ENCODE measurements at regions not wholly inside any gene's neighbourhood (a gene's known extent, or its start where the extent isn't known, plus 50 kb on each side); places are given as distances from the start of the nearest gene placed in this dataset.

DNA sequence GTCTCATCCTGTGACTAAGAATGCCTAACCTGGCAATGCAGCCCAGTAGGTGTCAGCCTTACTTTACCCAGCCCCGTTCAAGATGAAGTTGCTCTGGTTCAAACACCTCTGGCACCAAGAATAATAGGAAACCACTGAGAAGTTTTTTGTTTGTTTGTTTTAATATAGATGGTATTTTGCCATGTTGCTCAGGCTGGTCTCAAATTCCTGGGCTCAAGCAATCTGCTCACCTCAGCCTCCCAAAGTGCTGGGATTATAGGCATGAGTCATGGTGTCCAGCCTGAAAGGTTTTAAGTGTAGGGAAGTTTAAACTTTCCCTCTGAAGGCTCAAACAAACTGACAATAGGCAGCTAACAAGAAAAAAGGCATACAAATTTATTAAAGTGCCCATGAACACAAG, 51.2 kb upstream of the ABCC4 start:
- DNase-seq, result no peak

- no peak for DNase-seq
Measured at GRCh38 chr13:95354156-95354555, 52.9 kb upstream of the ABCC4 start.

- DNase-seq, result no peak
Measured at GRCh38 chr13:95354680-95355487, 53.6 kb upstream of the ABCC4 start.

DNA sequence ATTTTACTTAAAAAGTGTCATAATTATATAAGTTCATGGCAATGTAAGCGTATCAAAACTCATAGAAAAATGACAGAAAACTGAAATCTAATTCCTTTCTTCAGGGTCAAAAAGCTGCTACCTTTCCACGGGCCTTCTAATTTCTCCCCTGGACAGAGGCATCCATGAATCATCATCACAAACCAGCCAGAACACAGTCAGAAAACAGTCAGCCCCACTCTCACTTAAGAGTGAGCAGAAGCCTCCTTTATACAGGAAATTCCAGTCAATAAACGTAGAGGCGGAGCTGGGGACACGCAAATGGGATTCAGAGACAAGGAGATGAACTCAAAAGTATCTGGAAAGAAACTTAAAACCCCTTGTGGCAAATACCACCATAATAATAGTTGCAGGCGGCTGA, 54.2 kb upstream of the ABCC4 start:
- DNase-seq, result no peak

DNA sequence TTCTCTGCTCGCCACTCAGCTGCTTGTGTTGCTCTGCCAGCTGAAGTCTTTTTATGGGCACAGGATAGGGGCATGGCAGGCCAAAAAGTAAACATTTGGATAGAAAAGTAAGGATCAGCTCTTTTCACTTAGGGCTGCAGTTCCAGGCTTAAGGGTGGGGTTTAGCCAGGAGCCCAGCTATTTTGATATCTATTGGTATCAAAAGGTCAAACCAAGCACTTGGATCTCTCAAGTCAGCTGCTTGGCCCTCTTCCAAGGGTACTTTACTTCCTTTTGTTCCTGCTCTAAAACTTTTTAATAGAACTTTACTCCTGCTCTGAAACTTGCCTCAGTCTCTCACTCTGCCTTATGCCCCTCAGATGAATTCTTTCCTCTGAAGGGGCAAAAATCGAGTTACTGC, 55.7 kb upstream of the ABCC4 start:
- no peak for DNase-seq

- no peak for DNase-seq
Measured at GRCh38 chr13:95357875-95358274, 56.6 kb upstream of the ABCC4 start.

DNA sequence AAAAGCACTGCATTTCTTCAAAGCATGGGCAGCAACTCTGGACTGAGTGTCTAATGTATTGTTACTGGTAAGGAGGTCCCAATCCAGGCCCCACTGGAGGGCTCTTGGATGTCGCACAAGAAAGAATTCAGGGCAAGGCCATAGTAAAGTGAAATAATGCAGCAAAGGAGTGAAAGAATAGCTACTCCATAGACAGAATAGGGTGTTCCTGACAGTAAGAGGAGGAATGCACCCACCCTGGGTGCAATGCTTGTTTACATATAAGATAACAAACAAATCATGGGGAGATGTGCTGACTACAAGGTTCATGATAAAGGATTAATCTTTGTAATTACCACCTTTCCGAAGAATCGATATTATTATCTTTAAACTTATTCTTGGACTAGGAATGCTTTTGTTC, 58.8 kb upstream of the ABCC4 start:
- no peak for DNase-seq

DNA sequence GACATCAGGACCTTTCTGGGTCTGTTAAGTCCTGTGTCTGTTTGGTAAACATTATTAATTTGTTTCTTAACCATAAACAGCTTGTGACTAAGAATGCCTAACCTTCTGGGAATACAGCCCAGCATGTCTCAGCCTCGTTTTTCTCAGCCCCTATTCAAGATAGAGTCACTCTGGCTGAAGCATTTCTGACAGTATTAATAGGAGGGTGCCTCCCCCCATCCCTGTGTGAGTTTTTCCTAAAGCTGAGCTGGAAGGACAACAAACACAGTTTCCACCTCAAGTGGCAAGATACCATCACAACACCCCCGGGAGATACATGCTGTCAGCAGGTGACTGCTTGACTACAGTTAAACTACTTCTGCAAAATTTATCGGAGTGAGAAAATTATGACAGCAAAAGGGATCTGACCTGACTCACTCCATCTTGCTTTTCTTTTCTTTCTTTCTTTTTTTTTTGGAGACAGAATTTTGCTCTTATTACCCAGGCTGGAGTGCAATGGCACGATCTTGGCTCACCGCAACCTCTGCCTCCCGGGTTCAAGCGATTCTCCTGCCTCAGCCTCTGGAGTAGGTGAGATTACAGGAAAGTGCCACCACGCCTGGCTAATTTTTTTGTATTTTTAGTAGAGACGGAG, 59.3 kb upstream of the ABCC4 start:
- no peak for DNase-seq

DNA sequence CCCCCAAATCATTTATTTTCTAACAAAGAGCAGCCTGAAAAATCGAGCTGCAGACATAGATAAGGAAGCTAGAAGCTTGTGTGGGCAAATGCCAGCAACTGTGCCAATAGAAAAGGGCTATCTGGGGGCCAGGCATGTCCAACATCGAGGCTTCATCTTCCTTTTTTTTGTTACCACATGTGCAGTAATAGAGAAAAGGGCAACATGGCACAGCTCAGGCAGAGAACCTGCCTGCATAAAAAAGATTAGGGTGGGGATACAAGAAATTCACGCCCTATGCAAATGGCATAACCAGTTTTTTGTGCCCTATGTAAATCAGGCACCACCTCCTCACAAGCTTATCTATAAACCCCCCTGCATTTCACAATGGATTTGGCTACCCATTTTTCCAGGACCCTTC, 60.4 kb upstream of the ABCC4 start:
- no peak for DNase-seq

- no peak for DNase-seq
Measured at GRCh38 chr13:95362666-95363065, 61.4 kb upstream of the ABCC4 start.

- DNase-seq, result no peak
Measured at GRCh38 chr13:95367309-95367843, 66.1 kb upstream of the ABCC4 start.

DNA sequence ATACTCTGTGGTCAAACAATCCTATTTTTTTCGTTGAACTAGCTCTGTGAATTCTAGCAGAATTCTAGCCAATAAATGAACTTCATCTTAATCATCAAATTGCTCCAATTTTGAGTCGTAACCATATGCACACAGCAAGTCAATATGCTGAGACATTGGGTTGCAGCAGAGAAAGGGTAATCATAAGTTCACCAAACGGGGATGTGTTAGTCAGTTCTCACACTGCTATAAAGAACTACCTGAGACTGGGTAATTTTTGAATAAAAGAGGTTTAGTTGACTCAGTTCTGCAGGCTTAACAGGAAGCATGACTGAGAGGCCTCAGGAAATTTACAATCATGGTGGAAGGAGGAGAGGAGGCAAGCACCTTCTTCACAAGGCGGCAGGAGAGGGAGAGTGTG, 67.7 kb upstream of the ABCC4 start:
- DNase-seq, result peak; percentile 15

DNA sequence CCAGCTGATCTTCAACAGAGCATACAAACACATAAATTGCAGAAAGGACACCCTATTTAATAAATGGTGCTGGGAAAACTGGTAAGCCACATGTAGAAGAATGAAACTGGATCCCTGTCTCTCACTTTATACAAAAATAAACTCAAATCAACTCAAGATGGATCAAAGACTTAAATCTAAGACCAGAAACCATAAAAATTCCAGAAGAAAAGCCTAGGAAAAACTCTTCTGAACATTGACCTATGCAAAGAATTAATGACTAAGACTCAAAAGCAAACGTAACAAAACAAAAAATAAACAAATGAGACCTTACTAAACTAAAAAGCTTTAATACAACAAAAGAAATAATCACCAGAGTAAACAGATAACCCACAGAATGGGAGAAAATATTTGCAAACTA, 74.5 kb upstream of the ABCC4 start:
- DNase-seq, result no peak

DNA sequence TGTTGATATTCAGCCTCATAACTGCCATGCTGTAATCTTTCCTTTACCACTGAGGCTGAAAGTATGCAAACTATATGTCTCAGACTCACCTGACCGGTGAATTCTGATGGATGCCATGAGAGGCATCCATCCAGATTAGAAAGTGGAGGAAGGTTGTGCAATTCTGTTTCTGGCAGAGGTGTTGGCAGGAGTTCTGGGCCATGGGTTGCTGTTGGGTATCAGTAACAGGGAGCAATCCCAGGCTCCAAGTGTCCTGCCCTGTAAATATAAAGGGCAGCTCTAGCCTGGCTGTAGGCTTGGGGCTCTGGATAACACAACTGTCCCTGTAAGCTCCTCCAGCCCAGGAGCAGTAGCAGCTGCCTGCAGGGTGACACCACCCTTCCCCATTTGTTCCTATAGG, 77.4 kb upstream of the ABCC4 start:
- DNase-seq, result no peak

- peak; percentile 82 for DNase-seq
Measured at GRCh38 chr13:95380468-95381211, 79.4 kb upstream of the ABCC4 start.

- no peak for DNase-seq
Measured at GRCh38 chr13:95381212-95381527, 79.9 kb upstream of the ABCC4 start.

GRCh38 chr13:95382411-95382810, 81.2 kb upstream of the ABCC4 start:
- no peak for DNase-seq

- no peak for DNase-seq
Measured at GRCh38 chr13:95382916-95383315, 81.7 kb upstream of the ABCC4 start.

DNA sequence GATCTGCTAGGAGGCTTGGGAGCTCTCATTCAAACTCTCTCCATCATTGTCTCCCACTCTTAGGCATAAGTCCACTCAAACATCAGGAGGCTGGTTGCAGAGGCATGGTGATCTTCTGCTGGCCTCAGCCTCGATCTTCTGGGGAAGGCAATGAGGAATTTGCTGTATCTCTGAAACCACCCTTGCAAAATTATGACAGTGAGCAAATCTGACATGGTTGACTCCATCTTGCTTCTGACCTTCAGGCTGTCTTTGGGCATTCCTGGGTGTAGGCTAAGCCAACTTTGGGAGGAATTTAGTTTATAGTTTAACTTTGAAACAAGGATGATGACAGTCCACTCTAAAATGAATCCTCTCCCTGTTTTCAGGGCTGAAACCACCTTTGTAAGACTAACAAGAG, 84.1 kb upstream of the ABCC4 start:
- DNase-seq, result no peak

DNA sequence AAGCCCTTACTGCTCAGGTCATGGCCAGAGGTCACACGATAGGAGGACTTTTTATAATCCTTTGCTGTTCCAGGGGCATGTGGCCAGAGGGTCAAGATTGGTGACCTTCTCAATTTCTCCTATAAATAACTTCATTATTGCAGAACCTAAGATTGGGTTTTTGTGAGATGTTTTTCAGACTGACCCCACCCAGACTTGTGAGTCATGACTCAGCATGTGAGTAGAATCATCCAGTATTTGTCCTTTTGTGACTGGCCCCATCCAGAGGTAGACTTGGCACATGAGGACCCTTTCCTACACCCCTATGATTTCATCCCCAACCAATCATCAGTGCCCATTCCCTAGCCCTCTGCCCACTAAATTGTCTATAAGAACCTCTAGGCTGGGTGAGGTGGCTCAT, 84.5 kb upstream of the ABCC4 start:
- no peak for DNase-seq

GRCh38 chr13:95386370-95386769, 85.1 kb upstream of the ABCC4 start:
- no peak for DNase-seq

GRCh38 chr13:95387733-95388207, 86.5 kb upstream of the ABCC4 start:
- DNase-seq, result no peak

- no peak for DNase-seq
Measured at GRCh38 chr13:95388420-95389079, 87.3 kb upstream of the ABCC4 start.
